SK-N-SH treated with all-trans-retinoic acid at 6 μM for 48 hours (cell line): ENCODE measurements at regions not wholly inside any gene's neighbourhood (a gene's known extent, or its start where the extent isn't known, plus 50 kb on each side); places are given as distances from the start of the nearest gene placed in this dataset.

Source experiments
- ATAC-seq: fragments of 200-7000 bp; cut with Tn5 transposase; 3 replicates; pipeline ENCODE4 v1.9.1; 2020; ENCODE audit warnings: mild to moderate bottlenecking, moderate library complexity
- CREB5 ChIP-seq: fragments of 250-450 bp; sonication (Bioruptor Pico); IDR thresholded peaks from 2 replicates; pipeline ENCODE4 v1.5.1; 2020; ENCODE audit warnings: low read depth, mild to moderate bottlenecking, moderate library complexity
- CSDC2 ChIP-seq: fragments of 250-450 bp; sonication (Bioruptor Pico); IDR thresholded peaks from 2 replicates; pipeline ENCODE4 v1.5.0; 2020; ENCODE audit warnings: mild to moderate bottlenecking, moderate library complexity
- CSRNP3 ChIP-seq: fragments of 250-450 bp; sonication (Bioruptor Pico); IDR thresholded peaks from 2 replicates; pipeline ENCODE4 v1.5.1; 2021; ENCODE audit warnings: mild to moderate bottlenecking, moderate library complexity
- ESRRG ChIP-seq: fragments of 250-450 bp; sonication (Bioruptor Pico); IDR thresholded peaks from 2 replicates; pipeline ENCODE4 v1.6.1; 2021; ENCODE audit warnings: mild to moderate bottlenecking
- GLIS3 ChIP-seq: fragments of 250-450 bp; sonication (Bioruptor Pico); IDR thresholded peaks from 2 replicates; pipeline ENCODE4 v1.5.0; 2020; ENCODE audit warnings: mild to moderate bottlenecking, moderate library complexity
- ISL1 ChIP-seq: fragments of 250-450 bp; sonication (Bioruptor Pico); IDR thresholded peaks from 2 replicates; pipeline ENCODE4 v2.1.2; 2022; ENCODE audit warnings: mild to moderate bottlenecking, moderate library complexity
- OSR1 ChIP-seq: fragments of 250-450 bp; sonication (Bioruptor Pico); IDR thresholded peaks from 2 replicates; pipeline ENCODE4 v1.8.0; 2022; ENCODE audit warnings: moderate library complexity, mild to moderate bottlenecking, inconsistent platforms
- PATZ1 ChIP-seq: fragments of 250-450 bp; sonication (Bioruptor Pico); IDR thresholded peaks from 2 replicates; pipeline ENCODE4 v1.8.0; 2020; ENCODE audit warnings: mild to moderate bottlenecking, moderate library complexity, borderline replicate concordance
- POU6F1 ChIP-seq: fragments of 250-450 bp; sonication (Bioruptor Pico); IDR thresholded peaks from 2 replicates; pipeline ENCODE4 v1.8.0; 2021; ENCODE audit warnings: low read depth, mild to moderate bottlenecking, moderate library complexity, borderline replicate concordance
- PPARA ChIP-seq: fragments of 250-450 bp; sonication (Bioruptor Pico); IDR thresholded peaks from 2 replicates; pipeline ENCODE4 v1.5.0; 2020; ENCODE audit warnings: mild to moderate bottlenecking, borderline replicate concordance
- RARB ChIP-seq: fragments of 250-450 bp; sonication (Bioruptor Pico); IDR thresholded peaks from 2 replicates; pipeline ENCODE4 v1.8.0; 2021; ENCODE audit warnings: mild to moderate bottlenecking, moderate library complexity
- SNAI2 ChIP-seq: fragments of 250-450 bp; sonication (Bioruptor Pico); IDR thresholded peaks from 2 replicates; pipeline ENCODE4 v1.5.0; 2020; ENCODE audit warnings: mild to moderate bottlenecking, moderate library complexity
- TOX ChIP-seq: fragments of 250-450 bp; sonication (Bioruptor Pico); IDR thresholded peaks from 2 replicates; pipeline ENCODE4 v1.8.0; 2021; ENCODE audit warnings: mild to moderate bottlenecking, moderate library complexity, borderline replicate concordance
- TSHZ2 ChIP-seq: fragments of 250-450 bp; sonication (Bioruptor Pico); IDR thresholded peaks from 2 replicates; pipeline ENCODE4 v1.5.0; 2020; ENCODE audit warnings: mild to moderate bottlenecking, moderate library complexity
- ZC3H10 ChIP-seq: fragments of 250-450 bp; sonication (Bioruptor Pico); IDR thresholded peaks from 2 replicates; pipeline ENCODE4 v1.5.1; 2021; ENCODE audit warnings: mild to moderate bottlenecking, moderate library complexity
- ZFP30 ChIP-seq: fragments of 450-650 bp; formaldehyde crosslinking; IDR thresholded peaks from 2 replicates; pipeline ENCODE4 v1.5.0; 2022; ENCODE audit warnings: mild to moderate bottlenecking, moderate library complexity
- ZNF565 ChIP-seq: fragments of 450-650 bp; formaldehyde crosslinking; conservative IDR thresholded peaks from 2 replicates; pipeline ENCODE4 v1.5.0; 2020; ENCODE audit warnings: low read depth, mild to moderate bottlenecking, moderate library complexity
- ZNF70 ChIP-seq: fragments of 450-650 bp; formaldehyde crosslinking; IDR thresholded peaks from 2 replicates; pipeline ENCODE4 v1.5.0; 2020; ENCODE audit warnings: mild to moderate bottlenecking, moderate library complexity
- ZNF8 ChIP-seq: fragments of 450-650 bp; formaldehyde crosslinking; IDR thresholded peaks from 2 replicates; pipeline ENCODE4 v1.5.0; 2020; ENCODE audit warnings: mild to moderate bottlenecking, moderate library complexity

- no peak for TF ChIP-seq PATZ1 (CRISPR knock-in tag)
- TF ChIP-seq TSHZ2 (CRISPR knock-in tag), result no peak
- no peak for TF ChIP-seq ZFP30
- no peak for TF ChIP-seq TOX (CRISPR knock-in tag)
- no peak for TF ChIP-seq ISL1 (CRISPR knock-in tag)
- ATAC-seq, result no peak
Measured at GRCh38 chr18:25647404-25647803, 295.4 kb upstream of the ZNF521 start.

GRCh38 chr18:25646971-25647370 is 295.0 kb upstream of the ZNF521 start:
- TF ChIP-seq PPARA (CRISPR knock-in tag) (no peak), CSRNP3 (CRISPR knock-in tag) (no peak), RARB (CRISPR knock-in tag) (no peak), TOX (CRISPR knock-in tag) (no peak), ESRRG (CRISPR knock-in tag) (no peak), OSR1 (CRISPR knock-in tag) (no peak), ZNF565 (no peak), CREB5 (CRISPR knock-in tag) (no peak), POU6F1 (CRISPR knock-in tag) (no peak), ZC3H10 (CRISPR knock-in tag) (no peak), ZNF70 (CRISPR knock-in tag) (no peak), ZNF8 (CRISPR knock-in tag) (no peak), PATZ1 (CRISPR knock-in tag) (no peak), GLIS3 (no peak)
- TF ChIP-seq, all 23 proteins: peak for 0
- ATAC-seq, result no peak

GRCh38 chr18:25639596-25639995 is 287.6 kb upstream of the ZNF521 start:
- no peak for TF ChIP-seq ZNF8 (CRISPR knock-in tag)
- TF ChIP-seq TOX (CRISPR knock-in tag), result no peak
- TF ChIP-seq ZNF70 (CRISPR knock-in tag), result no peak
- TF ChIP-seq TSHZ2 (CRISPR knock-in tag), result no peak
- no peak for TF ChIP-seq SNAI2
- no peak for TF ChIP-seq CSDC2 (CRISPR knock-in tag)
- no peak for TF ChIP-seq ISL1 (CRISPR knock-in tag)
- TF ChIP-seq PPARA (CRISPR knock-in tag), result no peak
- TF ChIP-seq OSR1 (CRISPR knock-in tag), result no peak
- no peak for TF ChIP-seq ESRRG (CRISPR knock-in tag)
- no peak for TF ChIP-seq ZFP30
- TF ChIP-seq, all 23 proteins: peak for 0
- no peak for ATAC-seq
